GM12878 (cell line): ENCODE measurements at regions not wholly inside any gene's neighbourhood (a gene's known extent, or its start where the extent isn't known, plus 50 kb on each side); places are given as distances from the start of the nearest gene placed in this dataset.
A peak's percentile ranks its signal among the peaks of the same experiment; 100 is the strongest.

Experiments
- CEBPB ChIP-seq, 2 experiments: fragments of 150-350 bp in 1 of 2; IDR thresholded peaks; 2 replicates each; pipeline ENCODE4 v1.6.1; 2012 to 2014; ENCODE audit warnings: low read depth in 2 of 2, low read length in 2 of 2, borderline replicate concordance in 1 of 2, inconsistent platforms in 1 of 2
- KAT2A ChIP-seq: conservative IDR thresholded peaks from 2 replicates; pipeline ENCODE4 v1.6.1; 2011; ENCODE audit warnings: low read depth, low read length; ENCODE audit not compliant: control insufficient read depth
- PKNOX1 ChIP-seq: fragments of 450-650 bp; IDR thresholded peaks from 2 replicates; pipeline ENCODE4 v1.6.1; 2016; ENCODE audit warnings: mild to moderate bottlenecking
- POLR2AphosphoS5 ChIP-seq: IDR thresholded peaks from 2 replicates; pipeline ENCODE4 v1.6.1; 2011; ENCODE audit warnings: mild to moderate bottlenecking, low read length, inconsistent platforms
- POU2F2 ChIP-seq: IDR thresholded peaks from 3 replicates; pipeline ENCODE4 v1.6.1; 2011; ENCODE audit warnings: low read depth, mild to moderate bottlenecking, low read length, borderline replicate concordance
- RUNX3 ChIP-seq: IDR thresholded peaks from 2 replicates; pipeline ENCODE4 v1.6.1; 2012; ENCODE audit warnings: low read length, inconsistent platforms
- SMC3 ChIP-seq: IDR thresholded peaks from 2 replicates; pipeline ENCODE4 v1.6.1; 2011; ENCODE audit warnings: low read length, improper control_type of control experiment, borderline replicate concordance
- TCF12 ChIP-seq: IDR thresholded peaks from 2 replicates; pipeline ENCODE4 v1.6.1; 2011; ENCODE audit warnings: low read depth, mild to moderate bottlenecking, low read length
- ZNF687 ChIP-seq: fragments of 450-650 bp; IDR thresholded peaks from 2 replicates; pipeline ENCODE4 v1.6.1; 2017; ENCODE audit warnings: mild to moderate bottlenecking, moderate library complexity

- peak; percentile 88 for TF ChIP-seq RUNX3
- no peak for TF ChIP-seq CEBPB (IDR thresholded peaks at IDR 0.05; ENCODE audit: borderline replicate concordance in 1 of 2, low read depth in 2 of 2, low read length in 2 of 2)
- TF ChIP-seq SMC3 = no peak
- TF ChIP-seq POU2F2 = no peak
- TF ChIP-seq ZNF687 = no peak
- no peak for TF ChIP-seq KAT2A
- TF ChIP-seq TCF12 = no peak
- no peak for TF ChIP-seq POLR2AphosphoS5
- TF ChIP-seq PKNOX1 = no peak
Measured at GRCh38 chr4:86484241-86484640, 109.9 kb upstream of the PTPN13 start (continued).
